GM23338 (cell line): ENCODE measurements at regions not wholly inside any gene's neighbourhood (a gene's known extent, or its start where the extent isn't known, plus 50 kb on each side); places are given as distances from the start of the nearest gene placed in this dataset.

Source experiments
- ATAC-seq: fragments of 200-7000 bp; cut with Tn5 transposase; 3 replicates; pipeline ENCODE4 v1.9.1; 2020
- DNase-seq: peaks from one replicate; pipeline ENCODE4 v3.0.0-alpha.2; 2015; ENCODE audit warnings: low spot score
- H2AFZ ChIP-seq: fragments of 200-600 bp; sonication (generic); 2 replicates; pipeline ENCODE4 v1.8.0; 2016; ENCODE audit warnings: antibody characterized with exemption, mild to moderate bottlenecking, moderate library complexity
- H3F3A ChIP-seq: fragments of 200-600 bp; sonication (generic); replicated peaks from 2 replicates; pipeline ENCODE4 v1.8.0; 2017; ENCODE audit warnings: antibody characterized with exemption, mixed run types, low read depth
- H3K27ac ChIP-seq: fragments of 200-600 bp; sonication (generic); 2 replicates; pipeline ENCODE4 v1.6.1; 2016; ENCODE audit warnings: low read depth
- H3K27me3 ChIP-seq: fragments of 200-600 bp; sonication (generic); 2 replicates; pipeline ENCODE4 v1.8.0; 2016; ENCODE audit warnings: mild to moderate bottlenecking, mixed run types, moderate library complexity; ENCODE audit not compliant: insufficient read depth
- H3K36me3 ChIP-seq: fragments of 200-600 bp; sonication (generic); 2 replicates; pipeline ENCODE4 v1.8.0; 2016; ENCODE audit warnings: mild to moderate bottlenecking; ENCODE audit not compliant: insufficient read depth
- H3K4me1 ChIP-seq: fragments of 200-600 bp; sonication (generic); 2 replicates; pipeline ENCODE4 v1.8.0; 2016; ENCODE audit warnings: mild to moderate bottlenecking, moderate library complexity; ENCODE audit not compliant: insufficient read depth
- H3K4me2 ChIP-seq: fragments of 200-600 bp; sonication (generic); 2 replicates; pipeline ENCODE4 v1.7.1; 2017; ENCODE audit warnings: mixed run types
- H3K4me3 ChIP-seq: fragments of 200-600 bp; sonication (generic); 2 replicates; pipeline ENCODE4 v1.6.1; 2016; ENCODE audit warnings: mixed run types
- H3K79me2 ChIP-seq: fragments of 200-600 bp; sonication (generic); replicated peaks from 2 replicates; pipeline ENCODE4 v1.8.0; 2017; ENCODE audit warnings: mild to moderate bottlenecking; ENCODE audit not compliant: insufficient read depth
- H3K9me2 ChIP-seq: fragments of 200-600 bp; sonication (generic); 2 replicates; pipeline ENCODE4 v1.8.0; 2017; ENCODE audit not compliant: insufficient read depth
- H4K20me1 ChIP-seq: fragments of 200-600 bp; sonication (generic); replicated peaks from 2 replicates; pipeline ENCODE4 v1.8.0; 2017; ENCODE audit warnings: mild to moderate bottlenecking; ENCODE audit not compliant: insufficient read depth
- H3K27ac Mint-ChIP-seq: 2 replicates; pipeline ENCODE4 v1.8.0; 2020; ENCODE audit warnings: inconsistent platforms, mild to moderate bottlenecking, moderate library complexity, mixed read lengths
- H3K27me3 Mint-ChIP-seq: 3 replicates; pipeline ENCODE4 v1.8.0; 2022; ENCODE audit warnings: low read depth, mild to moderate bottlenecking, moderate library complexity, mixed read lengths, inconsistent platforms; ENCODE audit not compliant: insufficient read depth, poor library complexity
- H3K36me3 Mint-ChIP-seq: 3 replicates; pipeline ENCODE4 v1.8.0; 2021; ENCODE audit warnings: low read depth, mild to moderate bottlenecking, inconsistent platforms, moderate library complexity, mixed read lengths
- H3K4me1 Mint-ChIP-seq: 3 replicates; pipeline ENCODE4 v1.8.0; 2020; ENCODE audit warnings: mild to moderate bottlenecking, inconsistent platforms, mixed read lengths
- H3K4me3 Mint-ChIP-seq: 3 replicates; pipeline ENCODE4 v1.8.0; 2021; ENCODE audit warnings: moderate library complexity, mild to moderate bottlenecking, inconsistent platforms, mixed read lengths
- H3K9me3 Mint-ChIP-seq: 3 replicates; pipeline ENCODE4 v1.8.0; 2020; ENCODE audit warnings: moderate library complexity, mild to moderate bottlenecking, inconsistent platforms, mixed read lengths
- CREB1 ChIP-seq: fragments of 250-450 bp; sonication (Bioruptor Pico); IDR thresholded peaks from 2 replicates; pipeline ENCODE4 v1.5.0; 2020; ENCODE audit warnings: low read depth, mild to moderate bottlenecking, moderate library complexity
- EZH2 ChIP-seq: fragments of 200-600 bp; sonication (generic); IDR thresholded peaks from one replicate; pipeline ENCODE4 v1.8.0; 2017; ENCODE audit warnings: antibody characterized with exemption, mild to moderate bottlenecking, low read depth; ENCODE audit not compliant: unreplicated experiment
- EZH2phosphoT487 ChIP-seq: fragments of 200-600 bp; sonication (generic); IDR thresholded peaks from one replicate; pipeline ENCODE4 v1.8.1; 2018; ENCODE audit warnings: antibody characterized with exemption; ENCODE audit not compliant: unreplicated experiment
- JUNB ChIP-seq: IDR thresholded peaks from one replicate; pipeline ENCODE4 v1.6.1; 2016; ENCODE audit warnings: antibody characterized with exemption; ENCODE audit not compliant: unreplicated experiment
- NANOG ChIP-seq: IDR thresholded peaks from 2 replicates; pipeline ENCODE4 v1.6.1; 2016; ENCODE audit warnings: antibody characterized with exemption, borderline replicate concordance
- POLR2AphosphoS5 ChIP-seq: IDR thresholded peaks from 2 replicates; pipeline ENCODE4 v1.6.1; 2016; ENCODE audit warnings: antibody characterized with exemption, low read depth
- STAT1 ChIP-seq: IDR thresholded peaks from one replicate; pipeline ENCODE4 v1.6.1; 2016; ENCODE audit warnings: antibody characterized with exemption; ENCODE audit not compliant: unreplicated experiment
- ZNF114 ChIP-seq: fragments of 250-450 bp; sonication (Bioruptor Pico); IDR thresholded peaks from 2 replicates; pipeline ENCODE4 v1.5.0; 2020; ENCODE audit warnings: mild to moderate bottlenecking, moderate library complexity
- ZNF331 ChIP-seq: fragments of 250-450 bp; sonication (Bioruptor Pico); IDR thresholded peaks from 2 replicates; pipeline ENCODE4 v1.5.0; 2020; ENCODE audit warnings: low read depth, mild to moderate bottlenecking, moderate library complexity
- TF ChIP-seq, protein P1 (sequence below), 2 experiments: fragments of 200-600 bp in 1 of 2; sonication (generic) in 1 of 2; conservative IDR thresholded peaks; 2 replicates each; pipeline versions ENCODE4 v1.5.1 to v1.6.1; 2016 to 2017; ENCODE audit warnings: antibody characterized with exemption in 2 of 2, low read depth in 2 of 2, mild to moderate bottlenecking in 2 of 2, moderate library complexity in 1 of 2
- TF ChIP-seq, protein P2 (sequence below): IDR thresholded peaks from 2 replicates; pipeline ENCODE4 v1.6.1; 2016; ENCODE audit warnings: antibody characterized with exemption
- TF ChIP-seq, protein P3 (sequence below): fragments of 250-450 bp; sonication (Bioruptor Pico); IDR thresholded peaks from 2 replicates; pipeline ENCODE4 v1.5.0; 2020; ENCODE audit warnings: mild to moderate bottlenecking, moderate library complexity
- TF ChIP-seq, protein P4 (sequence below): IDR thresholded peaks from one replicate; pipeline ENCODE4 v1.6.1; 2018; ENCODE audit warnings: antibody characterized with exemption; ENCODE audit not compliant: unreplicated experiment

DNA sequence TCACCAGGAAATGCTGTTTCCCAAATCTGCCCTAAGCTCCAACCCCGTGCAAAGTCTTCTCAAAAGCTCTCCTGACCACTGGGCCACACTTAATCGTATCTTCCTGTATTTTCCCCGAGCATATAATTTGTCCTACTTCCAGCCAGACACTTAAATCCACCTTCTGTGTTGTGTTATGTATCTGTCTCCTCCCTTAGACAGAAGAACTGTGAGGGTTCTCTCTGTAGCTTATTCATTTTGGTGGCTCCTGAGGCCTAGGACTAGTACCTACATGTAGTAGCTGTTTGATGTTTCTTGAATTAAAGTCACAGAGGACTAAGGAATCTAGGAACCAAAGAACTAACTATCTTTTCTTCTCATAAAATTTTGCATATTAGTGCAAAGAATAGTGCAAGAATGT is 292.6 kb downstream of the ALDH8A1 start:
- Histone ChIP-seq H3K79me2 (no peaks in the 10 kb centered on the region), H3K4me1 (peaks cover 5% of the 10 kb centered on the region; the same call in 1 of the 2 replicates), H3K4me2 (no peak overlapping the region), H3K27ac (no peak overlapping the region), H3K4me3 (no peak overlapping the region), H3K36me3 (no peaks in the 10 kb centered on the region), H3K9me2 (no peaks in the 10 kb centered on the region), H2AFZ (no peak overlapping the region), H4K20me1 (no peaks in the 10 kb centered on the region), H3K27me3 (no peaks in the 10 kb centered on the region), H3F3A (no peaks in the 10 kb centered on the region)
- Mint-ChIP-seq H3K27ac (no peak overlapping the region), H3K36me3 (no peaks in the 10 kb centered on the region), H3K4me3 (no peak overlapping the region), H3K27me3 (no peaks in the 10 kb centered on the region), H3K9me3 (no peaks in the 10 kb centered on the region), H3K4me1 (peaks cover 7% of the 10 kb centered on the region; the same call in 2 of the 3 replicates)
- TF ChIP-seq STAT1 (no peak), EZH2 (no peak), ZNF331 (CRISPR knock-in tag) (no peak), JUNB (no peak), NANOG (no peak), EZH2phosphoT487 (no peak), POLR2AphosphoS5 (no peak), ZNF114 (CRISPR knock-in tag) (no peak), CREB1 (CRISPR knock-in tag) (no peak)
- TF ChIP-seq, protein P1, sequence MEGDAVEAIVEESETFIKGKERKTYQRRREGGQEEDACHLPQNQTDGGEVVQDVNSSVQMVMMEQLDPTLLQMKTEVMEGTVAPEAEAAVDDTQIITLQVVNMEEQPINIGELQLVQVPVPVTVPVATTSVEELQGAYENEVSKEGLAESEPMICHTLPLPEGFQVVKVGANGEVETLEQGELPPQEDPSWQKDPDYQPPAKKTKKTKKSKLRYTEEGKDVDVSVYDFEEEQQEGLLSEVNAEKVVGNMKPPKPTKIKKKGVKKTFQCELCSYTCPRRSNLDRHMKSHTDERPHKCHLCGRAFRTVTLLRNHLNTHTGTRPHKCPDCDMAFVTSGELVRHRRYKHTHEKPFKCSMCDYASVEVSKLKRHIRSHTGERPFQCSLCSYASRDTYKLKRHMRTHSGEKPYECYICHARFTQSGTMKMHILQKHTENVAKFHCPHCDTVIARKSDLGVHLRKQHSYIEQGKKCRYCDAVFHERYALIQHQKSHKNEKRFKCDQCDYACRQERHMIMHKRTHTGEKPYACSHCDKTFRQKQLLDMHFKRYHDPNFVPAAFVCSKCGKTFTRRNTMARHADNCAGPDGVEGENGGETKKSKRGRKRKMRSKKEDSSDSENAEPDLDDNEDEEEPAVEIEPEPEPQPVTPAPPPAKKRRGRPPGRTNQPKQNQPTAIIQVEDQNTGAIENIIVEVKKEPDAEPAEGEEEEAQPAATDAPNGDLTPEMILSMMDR (conservative IDR thresholded peaks at IDR 0.05; ENCODE audit: low read depth in 2 of 2), result no peak
- TF ChIP-seq, protein P2, sequence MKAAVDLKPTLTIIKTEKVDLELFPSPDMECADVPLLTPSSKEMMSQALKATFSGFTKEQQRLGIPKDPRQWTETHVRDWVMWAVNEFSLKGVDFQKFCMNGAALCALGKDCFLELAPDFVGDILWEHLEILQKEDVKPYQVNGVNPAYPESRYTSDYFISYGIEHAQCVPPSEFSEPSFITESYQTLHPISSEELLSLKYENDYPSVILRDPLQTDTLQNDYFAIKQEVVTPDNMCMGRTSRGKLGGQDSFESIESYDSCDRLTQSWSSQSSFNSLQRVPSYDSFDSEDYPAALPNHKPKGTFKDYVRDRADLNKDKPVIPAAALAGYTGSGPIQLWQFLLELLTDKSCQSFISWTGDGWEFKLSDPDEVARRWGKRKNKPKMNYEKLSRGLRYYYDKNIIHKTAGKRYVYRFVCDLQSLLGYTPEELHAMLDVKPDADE, result no peak
- TF ChIP-seq, protein P3, sequence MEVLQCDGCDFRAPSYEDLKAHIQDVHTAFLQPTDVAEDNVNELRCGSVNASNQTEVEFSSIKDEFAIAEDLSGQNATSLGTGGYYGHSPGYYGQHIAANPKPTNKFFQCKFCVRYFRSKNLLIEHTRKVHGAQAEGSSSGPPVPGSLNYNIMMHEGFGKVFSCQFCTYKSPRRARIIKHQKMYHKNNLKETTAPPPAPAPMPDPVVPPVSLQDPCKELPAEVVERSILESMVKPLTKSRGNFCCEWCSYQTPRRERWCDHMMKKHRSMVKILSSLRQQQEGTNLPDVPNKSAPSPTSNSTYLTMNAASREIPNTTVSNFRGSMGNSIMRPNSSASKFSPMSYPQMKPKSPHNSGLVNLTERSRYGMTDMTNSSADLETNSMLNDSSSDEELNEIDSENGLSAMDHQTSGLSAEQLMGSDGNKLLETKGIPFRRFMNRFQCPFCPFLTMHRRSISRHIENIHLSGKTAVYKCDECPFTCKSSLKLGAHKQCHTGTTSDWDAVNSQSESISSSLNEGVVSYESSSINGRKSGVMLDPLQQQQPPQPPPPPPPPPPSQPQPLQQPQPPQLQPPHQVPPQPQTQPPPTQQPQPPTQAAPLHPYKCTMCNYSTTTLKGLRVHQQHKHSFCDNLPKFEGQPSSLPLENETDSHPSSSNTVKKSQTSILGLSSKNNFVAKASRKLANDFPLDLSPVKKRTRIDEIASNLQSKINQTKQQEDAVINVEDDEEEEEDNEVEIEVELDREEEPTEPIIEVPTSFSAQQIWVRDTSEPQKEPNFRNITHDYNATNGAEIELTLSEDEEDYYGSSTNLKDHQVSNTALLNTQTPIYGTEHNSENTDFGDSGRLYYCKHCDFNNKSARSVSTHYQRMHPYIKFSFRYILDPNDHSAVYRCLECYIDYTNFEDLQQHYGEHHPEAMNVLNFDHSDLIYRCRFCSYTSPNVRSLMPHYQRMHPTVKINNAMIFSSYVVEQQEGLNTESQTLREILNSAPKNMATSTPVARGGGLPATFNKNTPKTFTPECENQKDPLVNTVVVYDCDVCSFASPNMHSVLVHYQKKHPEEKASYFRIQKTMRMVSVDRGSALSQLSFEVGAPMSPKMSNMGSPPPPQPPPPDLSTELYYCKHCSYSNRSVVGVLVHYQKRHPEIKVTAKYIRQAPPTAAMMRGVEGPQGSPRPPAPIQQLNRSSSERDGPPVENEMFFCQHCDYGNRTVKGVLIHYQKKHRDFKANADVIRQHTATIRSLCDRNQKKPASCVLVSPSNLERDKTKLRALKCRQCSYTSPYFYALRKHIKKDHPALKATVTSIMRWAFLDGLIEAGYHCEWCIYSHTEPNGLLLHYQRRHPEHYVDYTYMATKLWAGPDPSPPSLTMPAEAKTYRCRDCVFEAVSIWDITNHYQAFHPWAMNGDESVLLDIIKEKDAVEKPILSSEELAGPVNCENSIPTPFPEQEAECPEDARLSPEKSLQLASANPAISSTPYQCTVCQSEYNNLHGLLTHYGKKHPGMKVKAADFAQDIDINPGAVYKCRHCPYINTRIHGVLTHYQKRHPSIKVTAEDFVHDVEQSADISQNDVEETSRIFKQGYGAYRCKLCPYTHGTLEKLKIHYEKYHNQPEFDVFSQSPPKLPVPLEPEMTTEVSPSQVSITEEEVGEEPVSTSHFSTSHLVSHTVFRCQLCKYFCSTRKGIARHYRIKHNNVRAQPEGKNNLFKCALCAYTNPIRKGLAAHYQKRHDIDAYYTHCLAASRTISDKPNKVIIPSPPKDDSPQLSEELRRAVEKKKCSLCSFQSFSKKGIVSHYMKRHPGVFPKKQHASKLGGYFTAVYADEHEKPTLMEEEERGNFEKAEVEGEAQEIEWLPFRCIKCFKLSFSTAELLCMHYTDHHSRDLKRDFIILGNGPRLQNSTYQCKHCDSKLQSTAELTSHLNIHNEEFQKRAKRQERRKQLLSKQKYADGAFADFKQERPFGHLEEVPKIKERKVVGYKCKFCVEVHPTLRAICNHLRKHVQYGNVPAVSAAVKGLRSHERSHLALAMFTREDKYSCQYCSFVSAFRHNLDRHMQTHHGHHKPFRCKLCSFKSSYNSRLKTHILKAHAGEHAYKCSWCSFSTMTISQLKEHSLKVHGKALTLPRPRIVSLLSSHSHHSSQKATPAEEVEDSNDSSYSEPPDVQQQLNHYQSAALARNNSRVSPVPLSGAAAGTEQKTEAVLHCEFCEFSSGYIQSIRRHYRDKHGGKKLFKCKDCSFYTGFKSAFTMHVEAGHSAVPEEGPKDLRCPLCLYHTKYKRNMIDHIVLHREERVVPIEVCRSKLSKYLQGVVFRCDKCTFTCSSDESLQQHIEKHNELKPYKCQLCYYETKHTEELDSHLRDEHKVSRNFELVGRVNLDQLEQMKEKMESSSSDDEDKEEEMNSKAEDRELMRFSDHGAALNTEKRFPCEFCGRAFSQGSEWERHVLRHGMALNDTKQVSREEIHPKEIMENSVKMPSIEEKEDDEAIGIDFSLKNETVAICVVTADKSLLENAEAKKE (CRISPR knock-in tag), result no peak
- TF ChIP-seq, protein P4, sequence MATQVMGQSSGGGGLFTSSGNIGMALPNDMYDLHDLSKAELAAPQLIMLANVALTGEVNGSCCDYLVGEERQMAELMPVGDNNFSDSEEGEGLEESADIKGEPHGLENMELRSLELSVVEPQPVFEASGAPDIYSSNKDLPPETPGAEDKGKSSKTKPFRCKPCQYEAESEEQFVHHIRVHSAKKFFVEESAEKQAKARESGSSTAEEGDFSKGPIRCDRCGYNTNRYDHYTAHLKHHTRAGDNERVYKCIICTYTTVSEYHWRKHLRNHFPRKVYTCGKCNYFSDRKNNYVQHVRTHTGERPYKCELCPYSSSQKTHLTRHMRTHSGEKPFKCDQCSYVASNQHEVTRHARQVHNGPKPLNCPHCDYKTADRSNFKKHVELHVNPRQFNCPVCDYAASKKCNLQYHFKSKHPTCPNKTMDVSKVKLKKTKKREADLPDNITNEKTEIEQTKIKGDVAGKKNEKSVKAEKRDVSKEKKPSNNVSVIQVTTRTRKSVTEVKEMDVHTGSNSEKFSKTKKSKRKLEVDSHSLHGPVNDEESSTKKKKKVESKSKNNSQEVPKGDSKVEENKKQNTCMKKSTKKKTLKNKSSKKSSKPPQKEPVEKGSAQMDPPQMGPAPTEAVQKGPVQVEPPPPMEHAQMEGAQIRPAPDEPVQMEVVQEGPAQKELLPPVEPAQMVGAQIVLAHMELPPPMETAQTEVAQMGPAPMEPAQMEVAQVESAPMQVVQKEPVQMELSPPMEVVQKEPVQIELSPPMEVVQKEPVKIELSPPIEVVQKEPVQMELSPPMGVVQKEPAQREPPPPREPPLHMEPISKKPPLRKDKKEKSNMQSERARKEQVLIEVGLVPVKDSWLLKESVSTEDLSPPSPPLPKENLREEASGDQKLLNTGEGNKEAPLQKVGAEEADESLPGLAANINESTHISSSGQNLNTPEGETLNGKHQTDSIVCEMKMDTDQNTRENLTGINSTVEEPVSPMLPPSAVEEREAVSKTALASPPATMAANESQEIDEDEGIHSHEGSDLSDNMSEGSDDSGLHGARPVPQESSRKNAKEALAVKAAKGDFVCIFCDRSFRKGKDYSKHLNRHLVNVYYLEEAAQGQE, result no peak
- no peak for ATAC-seq
- DNase-seq, result no peak
